AG09309 (cell line): ENCODE measurements at regions not wholly inside any gene's neighbourhood (a gene's known extent, or its start where the extent isn't known, plus 50 kb on each side); places are given as distances from the start of the nearest gene placed in this dataset.

Experiments
- DNase-seq: peaks from one replicate; pipeline ENCODE4 v3.0.0-alpha.2; 2010; ENCODE audit warnings: low read depth
- H3K4me3 ChIP-seq: 2 replicates; pipeline ENCODE4 v1.5.1; 2011; ENCODE audit warnings: mild to moderate bottlenecking, low read depth, low read length, moderate library complexity; ENCODE audit not compliant: control insufficient read depth
- CTCF ChIP-seq: IDR thresholded peaks from 2 replicates; pipeline ENCODE4 v1.5.1; 2011; ENCODE audit warnings: mild to moderate bottlenecking, low read depth, low read length, inconsistent platforms; ENCODE audit not compliant: insufficient read depth, control insufficient read depth; ENCODE audit errors: missing control alignments

GRCh38 chr2:8477552-8478470, 204.0 kb upstream of the ID2 start:
- no peak for TF ChIP-seq CTCF
- H3K4me3 ChIP-seq = no peak overlapping the region
- no peak for DNase-seq

GRCh38 chr2:8478471-8478793, 203.4 kb upstream of the ID2 start:
- no peak for TF ChIP-seq CTCF
- H3K4me3 ChIP-seq = no peak overlapping the region
- no peak for DNase-seq

GRCh38 chr2:8479298-8479697, 202.6 kb upstream of the ID2 start:
- no peak for TF ChIP-seq CTCF
- no peak for DNase-seq
- H3K4me3 ChIP-seq = no peak overlapping the region

- H3K4me3 ChIP-seq = no peak overlapping the region
- no peak for TF ChIP-seq CTCF
- no peak for DNase-seq
Observed at GRCh38 chr2:8480915-8481314, 200.9 kb upstream of the ID2 start.

- no peak for DNase-seq
- no peak for TF ChIP-seq CTCF
- H3K4me3 ChIP-seq = no peak overlapping the region
Observed at GRCh38 chr2:8481463-8482009, 200.3 kb upstream of the ID2 start.

- TF ChIP-seq CTCF = no peak
- H3K4me3 ChIP-seq = no peak overlapping the region
Observed at GRCh38 chr2:8482432-8482831, 199.4 kb upstream of the ID2 start.

More at GRCh38 chr2:8482432-8482831, 199.4 kb upstream of the ID2 start:
- no peak for DNase-seq
